ENCODE measurements at regions not wholly inside any gene's neighbourhood (a gene's known extent, or its start where the extent isn't known, plus 50 kb on each side); places are given as distances from the start of the nearest gene placed in this dataset.

- H3K4me3 ChIP-seq (ENCODE audit: low read depth, low read length) = no peak overlapping the region
- TF ChIP-seq CTCF (IDR thresholded peaks at IDR 0.05; ENCODE audit: control insufficient read depth, extremely low read depth, insufficient read depth) = no peak
- no peak for DNase-seq (ENCODE audit: low read depth)
Observed at GRCh38 chr4:160836431-160836830, 1327.4 kb downstream of the FSTL5 start.

- TF ChIP-seq CTCF (IDR thresholded peaks at IDR 0.05; ENCODE audit: control insufficient read depth, extremely low read depth, insufficient read depth) = no peak
- no peak for DNase-seq (ENCODE audit: low read depth)
- H3K4me3 ChIP-seq (ENCODE audit: low read depth, low read length) = no peak overlapping the region
Observed at GRCh38 chr4:160846121-160846520, 1317.7 kb downstream of the FSTL5 start.

GRCh38 chr4:160847228-160847627 lies 1316.6 kb downstream of the FSTL5 start:
- no peak for TF ChIP-seq CTCF (IDR thresholded peaks at IDR 0.05; ENCODE audit: control insufficient read depth, extremely low read depth, insufficient read depth)
- DNase-seq (ENCODE audit: low read depth) = no peak
- no peak overlapping the region for H3K4me3 ChIP-seq (ENCODE audit: low read depth, low read length)

GRCh38 chr4:160848489-160848888 lies 1315.3 kb downstream of the FSTL5 start:
- no peak for TF ChIP-seq CTCF (IDR thresholded peaks at IDR 0.05; ENCODE audit: control insufficient read depth, extremely low read depth, insufficient read depth)
- no peak for DNase-seq (ENCODE audit: low read depth)
- no peak overlapping the region for H3K4me3 ChIP-seq (ENCODE audit: low read depth, low read length)

- TF ChIP-seq CTCF (IDR thresholded peaks at IDR 0.05; ENCODE audit: control insufficient read depth, extremely low read depth, insufficient read depth) = no peak
- DNase-seq (ENCODE audit: low read depth) = no peak
- no peak overlapping the region for H3K4me3 ChIP-seq (ENCODE audit: low read depth, low read length)
Observed at GRCh38 chr4:160848901-160849760, 1314.7 kb downstream of the FSTL5 start.

- no peak for DNase-seq (ENCODE audit: low read depth)
- TF ChIP-seq CTCF (IDR thresholded peaks at IDR 0.05; ENCODE audit: control insufficient read depth, extremely low read depth, insufficient read depth) = no peak
- H3K4me3 ChIP-seq (ENCODE audit: low read depth, low read length) = no peak overlapping the region
Observed at GRCh38 chr4:160864253-160864652, 1299.5 kb downstream of the FSTL5 start.

- DNase-seq (ENCODE audit: low read depth) = no peak
- TF ChIP-seq CTCF (IDR thresholded peaks at IDR 0.05; ENCODE audit: control insufficient read depth, extremely low read depth, insufficient read depth) = no peak
- H3K4me3 ChIP-seq (ENCODE audit: low read depth, low read length) = no peak overlapping the region
Observed at GRCh38 chr4:160869899-160870298, 1293.9 kb downstream of the FSTL5 start.
